ENCODE measurements at regions not wholly inside any gene's neighbourhood (a gene's known extent, or its start where the extent isn't known, plus 50 kb on each side); places are given as distances from the start of the nearest gene placed in this dataset.

DNA sequence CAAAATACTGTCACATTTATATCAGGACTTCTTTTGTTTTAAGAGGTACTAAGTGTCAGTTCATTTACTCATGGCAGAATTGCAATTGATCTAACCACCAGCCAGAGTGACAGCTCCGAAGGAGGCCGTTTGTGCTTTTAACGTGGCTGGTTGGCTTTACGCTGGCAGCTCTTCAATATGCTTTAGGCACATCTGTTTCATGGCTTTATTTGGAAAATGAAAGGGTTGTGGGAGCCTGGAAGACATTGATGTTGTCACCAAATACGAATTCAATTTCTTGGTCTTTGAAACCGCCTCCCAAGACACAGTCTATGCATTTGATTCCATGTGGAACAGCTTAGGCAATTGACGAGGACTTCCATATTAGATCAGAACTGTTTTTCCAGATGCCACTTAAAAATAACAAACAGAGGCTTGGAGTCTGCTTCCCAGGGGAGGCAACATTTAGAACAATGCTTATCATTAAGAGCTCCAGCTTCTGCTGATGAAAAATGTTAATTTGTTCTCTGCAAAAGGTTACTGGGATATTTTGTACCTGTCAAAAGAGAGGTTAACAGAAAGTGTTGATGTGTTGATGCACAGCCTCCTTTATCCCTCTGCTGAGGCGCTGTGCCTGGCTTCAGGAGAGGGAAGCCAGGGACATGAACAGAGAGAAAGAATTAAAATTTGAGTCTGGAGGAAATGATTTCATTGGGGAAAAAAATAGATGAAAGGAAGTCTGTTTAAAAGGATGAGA, 64.0 kb upstream of the TNFRSF19 start:
- H3K9me3 ChIP-seq (ENCODE audit: severe bottlenecking) = no peaks in the 10 kb centered on the region
- DNase-seq = no peak
- no peaks in the 10 kb centered on the region for H3K27me3 ChIP-seq (ENCODE audit: insufficient read depth, low read depth, severe bottlenecking)
- H3K27ac ChIP-seq = no peak overlapping the region
- TF ChIP-seq, protein P1, sequence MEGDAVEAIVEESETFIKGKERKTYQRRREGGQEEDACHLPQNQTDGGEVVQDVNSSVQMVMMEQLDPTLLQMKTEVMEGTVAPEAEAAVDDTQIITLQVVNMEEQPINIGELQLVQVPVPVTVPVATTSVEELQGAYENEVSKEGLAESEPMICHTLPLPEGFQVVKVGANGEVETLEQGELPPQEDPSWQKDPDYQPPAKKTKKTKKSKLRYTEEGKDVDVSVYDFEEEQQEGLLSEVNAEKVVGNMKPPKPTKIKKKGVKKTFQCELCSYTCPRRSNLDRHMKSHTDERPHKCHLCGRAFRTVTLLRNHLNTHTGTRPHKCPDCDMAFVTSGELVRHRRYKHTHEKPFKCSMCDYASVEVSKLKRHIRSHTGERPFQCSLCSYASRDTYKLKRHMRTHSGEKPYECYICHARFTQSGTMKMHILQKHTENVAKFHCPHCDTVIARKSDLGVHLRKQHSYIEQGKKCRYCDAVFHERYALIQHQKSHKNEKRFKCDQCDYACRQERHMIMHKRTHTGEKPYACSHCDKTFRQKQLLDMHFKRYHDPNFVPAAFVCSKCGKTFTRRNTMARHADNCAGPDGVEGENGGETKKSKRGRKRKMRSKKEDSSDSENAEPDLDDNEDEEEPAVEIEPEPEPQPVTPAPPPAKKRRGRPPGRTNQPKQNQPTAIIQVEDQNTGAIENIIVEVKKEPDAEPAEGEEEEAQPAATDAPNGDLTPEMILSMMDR (IDR thresholded peaks at IDR 0.05; ENCODE audit: low read depth, low read length) = no peak
- H3K4me3 ChIP-seq (ENCODE audit: low read depth, low read length) = no peak overlapping the region
- no peaks in the 10 kb centered on the region for H3K36me3 ChIP-seq

DNA sequence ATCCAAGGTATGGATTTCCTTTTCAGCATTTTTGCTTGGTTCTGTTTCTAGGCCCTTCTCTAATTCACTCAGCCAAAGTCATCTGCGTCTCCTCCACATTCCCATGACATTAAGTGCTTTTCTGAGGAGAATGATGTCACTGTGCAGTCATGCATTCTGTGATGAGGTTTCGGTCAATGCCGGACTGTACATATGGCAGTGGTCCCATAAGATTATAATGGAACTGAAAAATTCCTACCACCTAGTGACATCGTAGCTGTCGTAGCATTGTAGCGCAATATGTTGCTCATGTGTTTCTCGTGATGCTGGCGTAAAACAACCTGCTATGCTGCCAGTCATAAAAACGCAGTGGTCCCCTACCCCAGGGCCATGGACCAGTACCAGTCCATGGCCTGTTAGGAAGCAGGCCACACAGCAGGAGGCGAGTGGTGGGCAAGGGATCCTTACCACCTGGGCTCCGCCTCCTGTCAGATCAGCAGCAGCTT, 63.4 kb upstream of the TNFRSF19 start:
- Histone ChIP-seq H3K27ac (no peak overlapping the region), H3K4me3 (ENCODE audit: low read depth, low read length) (no peak overlapping the region), H3K36me3 (no peaks in the 10 kb centered on the region), H3K9me3 (ENCODE audit: severe bottlenecking) (no peaks in the 10 kb centered on the region), H3K27me3 (ENCODE audit: insufficient read depth, low read depth, severe bottlenecking) (no peaks in the 10 kb centered on the region)
- no peak for DNase-seq
- TF ChIP-seq, protein P1 (IDR thresholded peaks at IDR 0.05; ENCODE audit: low read depth, low read length) = no peak

DNA sequence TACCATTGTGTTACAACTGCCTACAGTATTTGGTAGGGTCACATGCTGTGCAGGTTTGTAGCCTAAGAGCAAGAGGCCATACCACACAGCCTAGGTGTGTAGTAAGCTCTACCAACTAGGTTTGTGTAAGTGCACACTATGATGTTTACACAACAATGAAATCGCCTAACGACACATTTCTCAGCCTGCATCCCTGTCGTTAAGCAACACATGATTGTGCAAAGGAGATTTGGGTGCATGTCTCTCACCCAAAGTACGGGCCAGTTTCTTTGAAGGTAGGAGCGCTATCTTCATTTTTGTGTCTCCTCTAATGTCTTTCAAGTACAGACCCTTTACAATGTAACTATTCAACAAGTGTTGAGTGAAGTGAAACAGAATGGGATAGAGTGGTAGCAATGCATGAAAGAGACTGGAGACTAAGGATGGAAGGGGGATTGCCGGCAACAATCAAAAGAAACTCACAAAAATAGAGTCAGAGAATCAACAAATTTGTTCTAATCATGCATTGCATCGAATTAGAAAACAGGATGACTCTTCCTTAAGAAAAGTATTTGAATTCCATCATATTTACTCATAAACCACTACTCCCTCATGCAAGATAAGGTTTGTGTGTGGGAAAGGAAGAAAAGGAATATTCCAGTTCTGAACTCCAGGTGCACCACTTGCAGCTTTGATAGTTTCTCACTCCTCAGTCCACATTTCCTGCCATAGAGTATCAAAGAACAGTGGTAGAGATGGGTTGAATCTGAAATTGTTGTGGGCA, 60.2 kb upstream of the TNFRSF19 start:
- TF ChIP-seq, protein P1 (IDR thresholded peaks at IDR 0.05; ENCODE audit: low read depth, low read length) = no peak
- Histone ChIP-seq H3K9me3 (ENCODE audit: severe bottlenecking) (no peaks in the 10 kb centered on the region), H3K4me3 (ENCODE audit: low read depth, low read length) (no peak overlapping the region), H3K27ac (no peak overlapping the region), H3K36me3 (no peaks in the 10 kb centered on the region), H3K27me3 (ENCODE audit: insufficient read depth, low read depth, severe bottlenecking) (no peaks in the 10 kb centered on the region)
- no peak for DNase-seq

DNA sequence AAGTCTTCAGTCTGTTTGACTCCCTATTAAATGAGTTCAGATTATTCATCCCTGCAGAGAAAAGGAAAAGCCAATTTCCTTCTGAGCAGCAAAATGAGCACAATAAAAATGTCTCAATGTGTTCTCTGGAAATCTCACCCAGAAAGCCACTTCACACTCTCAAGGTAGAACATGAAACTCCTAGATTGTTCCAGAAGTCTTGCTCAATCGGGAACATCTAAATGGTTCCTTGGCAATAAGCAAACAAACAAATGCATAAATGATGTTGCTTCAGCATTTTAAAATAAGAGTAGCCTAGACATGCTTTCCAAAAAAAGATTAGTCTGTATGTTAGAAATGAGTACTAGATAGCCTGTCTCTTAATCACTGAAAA, 59.7 kb upstream of the TNFRSF19 start:
- H3K27ac ChIP-seq = no peak overlapping the region
- H3K27me3 ChIP-seq (ENCODE audit: insufficient read depth, low read depth, severe bottlenecking) = no peaks in the 10 kb centered on the region
- no peaks in the 10 kb centered on the region for H3K36me3 ChIP-seq
- no peaks in the 10 kb centered on the region for H3K9me3 ChIP-seq (ENCODE audit: severe bottlenecking)
- TF ChIP-seq, protein P1 (IDR thresholded peaks at IDR 0.05; ENCODE audit: low read depth, low read length) = no peak
- DNase-seq = no peak
- H3K4me3 ChIP-seq (ENCODE audit: low read depth, low read length) = no peak overlapping the region

DNA sequence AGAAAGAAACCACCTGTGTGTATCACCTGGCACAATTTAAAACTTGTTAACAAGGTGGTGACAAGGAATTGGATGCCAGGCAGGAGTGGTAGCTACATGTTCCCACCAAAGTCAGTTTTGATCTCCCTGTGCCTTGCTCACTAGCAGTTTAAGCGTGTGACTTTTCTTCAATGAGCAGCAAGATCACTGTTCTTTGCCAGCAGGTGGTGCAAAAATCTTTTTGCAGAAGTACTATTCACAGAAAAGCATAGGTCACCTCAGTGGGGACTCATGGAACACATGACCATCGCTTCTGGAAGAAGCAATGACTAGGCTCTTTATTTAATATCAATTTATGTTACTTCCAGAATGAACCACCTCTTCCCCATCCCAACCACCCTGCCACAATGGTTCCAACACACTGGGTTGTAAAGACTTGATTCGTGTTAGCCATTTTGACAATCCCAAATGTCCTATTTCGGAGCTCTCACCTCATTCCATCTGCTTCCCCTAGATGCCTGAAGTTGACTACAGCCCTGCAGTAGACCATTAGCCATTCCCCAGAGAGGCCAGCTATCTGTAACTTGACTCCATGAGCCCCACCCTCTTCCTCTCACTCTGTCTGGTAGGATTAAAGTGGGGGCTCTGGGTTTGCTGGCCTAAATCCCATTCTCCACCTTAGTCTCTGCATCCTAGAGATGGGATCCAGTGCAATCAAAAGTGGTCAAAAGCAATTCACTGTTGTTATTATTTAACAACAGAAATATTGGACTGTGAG, 59.1 kb upstream of the TNFRSF19 start:
- H3K4me3 ChIP-seq (ENCODE audit: low read depth, low read length) = no peak overlapping the region
- H3K27ac ChIP-seq = no peak overlapping the region
- no peaks in the 10 kb centered on the region for H3K9me3 ChIP-seq (ENCODE audit: severe bottlenecking)
- DNase-seq = peak; percentile 61
- no peaks in the 10 kb centered on the region for H3K27me3 ChIP-seq (ENCODE audit: insufficient read depth, low read depth, severe bottlenecking)
- H3K36me3 ChIP-seq = no peaks in the 10 kb centered on the region
- TF ChIP-seq, protein P1 (IDR thresholded peaks at IDR 0.05; ENCODE audit: low read depth, low read length) = peak; percentile 47; the same call in 1 of the 2 replicates

Data from WERI-Rb-1 (cell line).